HG03025 (cell line): ENCODE measurements at regions not wholly inside any gene's neighbourhood (a gene's known extent, or its start where the extent isn't known, plus 50 kb on each side); places are given as distances from the start of the nearest gene placed in this dataset.

Experiments
- ATAC-seq: cut with Tn5 transposase; IDR thresholded peaks from one replicate; pipeline ENCODE4 v1.9.1; 2021; ENCODE audit warnings: mild to moderate bottlenecking, moderate library complexity; ENCODE audit not compliant: unreplicated experiment, low FRiP score

- no peak for ATAC-seq
These were observed 627.5 kb downstream of the BUD13 start for GRCh38 chr11:116145187-116145865.

GRCh38 chr11:116144387-116144958, 628.3 kb downstream of the BUD13 start:
- ATAC-seq = no peak

GRCh38 chr11:116138280-116138679, 634.1 kb upstream of the CADM1 start:
- ATAC-seq = no peak

- ATAC-seq = no peak
These were observed 633.5 kb upstream of the CADM1 start for GRCh38 chr11:116137753-116138152.

- no peak for ATAC-seq
These were observed 632.9 kb upstream of the CADM1 start for GRCh38 chr11:116136987-116137674.

- no peak for ATAC-seq
These were observed 631.7 kb upstream of the CADM1 start for GRCh38 chr11:116135891-116136290.

- ATAC-seq = no peak
These were observed 630.2 kb upstream of the CADM1 start for GRCh38 chr11:116134450-116134849.

- ATAC-seq = no peak
These were observed 628.2 kb upstream of the CADM1 start for GRCh38 chr11:116132273-116132978.

- ATAC-seq = no peak
These were observed 625.9 kb upstream of the CADM1 start for GRCh38 chr11:116130122-116130521.

GRCh38 chr11:116129456-116129855, 625.2 kb upstream of the CADM1 start:
- ATAC-seq = no peak

GRCh38 chr11:116126562-116126961, 622.3 kb upstream of the CADM1 start:
- no peak for ATAC-seq

- no peak for ATAC-seq
These were observed 620.9 kb upstream of the CADM1 start for GRCh38 chr11:116124922-116125714.

- no peak for ATAC-seq
These were observed 619.5 kb upstream of the CADM1 start for GRCh38 chr11:116123739-116124138.

- ATAC-seq = no peak
These were observed 618.7 kb upstream of the CADM1 start for GRCh38 chr11:116122697-116123472.

GRCh38 chr11:116119158-116119557, 614.9 kb upstream of the CADM1 start:
- ATAC-seq = no peak

- no peak for ATAC-seq
These were observed 613.9 kb upstream of the CADM1 start for GRCh38 chr11:116118138-116118470.

- no peak for ATAC-seq
These were observed 613.3 kb upstream of the CADM1 start for GRCh38 chr11:116117331-116118137.

GRCh38 chr11:116115801-116116200, 611.6 kb upstream of the CADM1 start:
- no peak for ATAC-seq

- ATAC-seq = no peak
These were observed 610.0 kb upstream of the CADM1 start for GRCh38 chr11:116114198-116114651.
